HG03558 (cell line): ENCODE measurements at regions not wholly inside any gene's neighbourhood (a gene's known extent, or its start where the extent isn't known, plus 50 kb on each side); places are given as distances from the start of the nearest gene placed in this dataset.

ENCODE experiments used
- ATAC-seq: cut with Tn5 transposase; IDR thresholded peaks from one replicate; pipeline ENCODE4 v1.9.1; 2021; ENCODE audit warnings: moderate number of reproducible peaks; ENCODE audit not compliant: unreplicated experiment; ENCODE audit errors: extremely low read depth

DNA sequence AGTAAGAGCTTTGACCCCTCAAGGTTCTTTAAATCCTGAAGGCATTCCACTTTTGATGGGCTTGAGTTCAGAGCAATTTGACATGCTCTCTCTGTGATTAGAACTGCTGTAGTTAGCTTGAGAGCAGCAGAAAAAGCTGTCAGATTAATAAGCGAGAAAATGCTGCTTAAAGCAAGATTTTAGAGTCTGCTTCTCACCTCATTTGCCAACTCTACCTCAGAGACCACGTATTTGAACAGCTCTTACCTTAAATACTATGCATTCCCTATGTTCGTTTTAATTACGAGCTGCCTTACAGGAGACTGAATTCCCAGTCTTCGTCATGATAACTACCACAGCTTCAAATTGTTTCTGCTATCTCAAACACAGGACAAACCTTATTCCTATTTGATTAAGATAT is 253.4 kb downstream of the SLITRK6 start:
- no peak for ATAC-seq

DNA sequence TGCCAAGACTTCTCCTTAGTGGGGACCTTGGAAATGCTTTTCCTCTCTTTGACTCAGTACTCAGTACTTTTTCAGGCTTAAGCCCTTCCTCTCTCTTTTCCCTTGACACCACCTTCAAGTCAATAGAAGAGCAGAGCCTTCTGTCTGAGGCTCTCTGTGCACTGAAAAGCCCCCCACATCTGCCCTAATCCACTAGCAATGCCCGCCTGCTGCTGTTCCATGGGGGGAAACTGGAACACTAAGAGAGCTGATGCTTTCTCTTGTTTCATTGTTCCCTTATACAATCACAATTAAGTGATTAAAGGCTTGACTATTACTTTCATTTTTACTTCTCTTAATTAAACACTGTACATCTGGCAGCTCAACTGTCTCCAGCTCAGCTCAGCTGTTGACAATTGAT is 254.5 kb downstream of the SLITRK6 start:
- ATAC-seq = no peak

DNA sequence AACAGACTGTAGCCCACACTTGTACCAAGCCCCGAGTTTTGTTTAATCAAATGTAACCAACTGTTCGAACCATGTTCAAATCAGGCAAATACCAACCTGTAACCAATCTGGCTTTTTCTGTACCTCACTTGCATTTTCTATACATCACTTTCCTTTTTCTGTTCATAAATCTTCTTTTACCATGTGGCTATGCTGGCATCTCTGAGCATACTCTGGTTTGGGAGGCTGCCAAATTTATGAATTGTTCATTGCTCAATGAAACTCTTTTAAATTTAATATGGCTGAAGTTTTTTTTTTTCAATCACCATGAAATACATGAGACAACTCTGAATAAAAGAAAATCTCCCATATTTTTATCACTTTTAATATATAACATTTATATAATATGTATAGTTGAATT is 256.1 kb downstream of the SLITRK6 start:
- ATAC-seq = no peak

DNA sequence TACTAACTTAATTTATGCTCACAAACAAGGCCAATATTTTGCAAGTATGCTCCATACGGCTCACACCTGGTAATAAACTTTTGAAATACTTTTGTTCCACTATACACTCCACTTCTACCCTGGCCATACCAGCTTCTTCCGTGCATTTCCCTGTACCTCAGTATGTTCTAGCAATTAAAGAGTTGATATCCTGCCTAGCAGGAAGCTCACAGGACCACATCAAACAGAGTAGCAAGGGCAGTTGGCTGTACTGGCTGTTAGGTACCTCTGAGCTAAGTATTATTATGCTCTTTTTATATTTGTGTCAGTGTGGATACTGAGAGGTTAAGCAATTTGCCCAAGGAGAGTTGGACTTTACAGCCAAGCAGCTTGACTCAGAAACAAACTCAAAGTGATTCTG is 257.7 kb downstream of the SLITRK6 start:
- ATAC-seq = no peak

DNA sequence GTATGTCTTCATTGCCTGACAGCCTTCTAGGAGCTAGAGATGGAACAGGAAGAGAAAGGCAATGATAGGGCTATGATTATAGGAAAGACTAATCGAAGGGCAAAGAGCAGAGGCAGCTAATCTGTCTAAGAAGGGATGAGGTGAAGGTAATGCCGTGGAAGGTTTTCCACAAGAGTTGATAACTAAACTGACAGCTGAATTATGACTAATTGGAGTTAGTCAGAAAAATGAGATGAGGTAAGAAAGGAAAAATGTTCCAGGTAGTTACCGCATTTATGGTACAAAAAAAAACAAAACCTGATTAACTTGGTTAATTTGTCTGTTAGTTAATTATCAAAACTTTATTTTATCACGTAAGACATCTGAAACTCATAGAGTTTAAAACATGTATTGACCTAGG is 260.3 kb downstream of the SLITRK6 start:
- ATAC-seq = no peak

DNA sequence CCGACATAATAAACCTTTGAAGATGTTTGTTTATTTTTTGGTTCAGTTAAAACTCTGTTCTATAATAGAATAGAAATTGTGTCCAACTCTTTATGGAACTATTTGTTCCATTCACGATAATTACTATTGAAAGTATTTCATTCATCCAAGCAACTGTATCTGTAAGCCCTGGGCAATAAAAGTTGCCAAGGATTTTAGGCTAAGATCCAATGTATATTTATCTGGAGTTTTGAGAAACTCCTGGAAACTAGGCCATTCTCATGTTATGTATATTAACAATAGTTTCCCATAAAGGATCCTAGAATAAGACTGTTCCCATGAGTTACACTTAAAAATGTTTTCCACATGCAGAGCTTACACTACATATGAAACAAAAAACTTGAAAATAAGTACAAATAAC is 261.6 kb downstream of the SLITRK6 start:
- no peak for ATAC-seq

DNA sequence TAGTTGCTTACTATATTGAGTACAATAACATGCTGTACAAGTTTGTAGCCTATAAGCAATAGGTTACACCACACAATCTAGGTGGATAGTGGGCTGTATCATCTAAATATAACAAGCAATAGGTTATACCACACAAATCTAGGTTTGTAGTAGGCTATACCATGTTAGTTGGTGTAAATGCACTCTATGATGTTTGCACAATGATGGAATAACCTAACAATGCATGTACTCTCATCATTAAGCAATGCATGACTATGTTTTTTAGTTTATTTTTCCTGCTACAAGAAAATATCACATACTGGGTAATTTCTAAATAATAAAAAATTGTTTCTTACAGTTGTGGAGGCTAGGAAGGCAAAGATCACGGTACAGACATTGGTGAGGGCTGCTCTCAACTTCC is 262.5 kb downstream of the SLITRK6 start:
- ATAC-seq = no peak

DNA sequence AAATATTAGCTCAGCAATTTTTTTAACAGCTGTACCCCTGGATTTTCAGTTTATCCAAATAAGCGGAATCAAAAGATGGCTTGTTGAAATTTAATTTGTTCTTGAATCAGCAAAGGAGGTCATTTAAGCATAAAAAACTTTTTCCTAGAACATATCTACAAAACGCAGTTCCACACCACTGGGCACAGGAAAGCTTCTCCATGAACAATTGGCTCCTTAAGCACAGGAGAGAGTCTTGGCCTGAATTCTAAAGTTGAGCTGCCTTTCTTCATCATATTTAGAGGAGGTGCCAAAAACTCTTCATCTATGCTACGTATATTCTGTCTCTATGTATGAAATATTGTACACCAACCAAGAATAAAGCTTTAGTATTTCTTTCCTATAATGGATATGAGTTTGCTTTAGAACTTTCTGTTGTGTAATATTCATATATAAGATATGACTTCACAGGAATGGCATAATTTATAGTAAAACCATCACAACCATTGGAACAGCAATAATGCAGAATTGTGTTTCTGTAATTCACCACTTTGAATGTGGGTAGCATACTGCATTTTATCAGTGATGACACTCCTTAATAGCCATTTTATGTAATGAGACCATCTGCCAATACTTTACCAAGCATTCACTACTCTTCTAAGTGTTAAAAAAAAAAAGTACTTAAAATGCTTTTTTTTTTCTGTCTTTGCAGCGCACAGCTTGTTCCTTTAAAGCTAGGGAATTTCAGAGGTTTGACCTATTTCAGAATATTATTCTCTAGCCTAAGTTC is 263.7 kb downstream of the SLITRK6 start:
- no peak for ATAC-seq

DNA sequence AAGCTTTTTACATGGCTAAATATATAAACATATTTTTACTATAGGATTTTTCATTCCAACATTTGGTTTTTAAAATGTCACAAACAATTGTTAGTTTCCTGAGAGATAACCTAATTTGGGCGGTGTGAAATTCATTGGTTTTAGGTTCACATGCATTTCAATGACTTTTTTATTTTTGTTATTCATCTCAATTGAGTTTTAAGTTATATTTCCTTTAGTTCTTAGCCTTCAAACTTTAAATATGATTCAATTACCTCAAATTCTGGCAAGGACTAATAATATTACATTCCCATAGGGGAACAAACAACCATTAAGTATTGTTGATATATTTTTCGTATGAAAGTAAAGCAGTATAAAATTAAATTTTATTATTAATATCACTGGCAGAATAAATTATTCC is 265.3 kb downstream of the SLITRK6 start:
- no peak for ATAC-seq

DNA sequence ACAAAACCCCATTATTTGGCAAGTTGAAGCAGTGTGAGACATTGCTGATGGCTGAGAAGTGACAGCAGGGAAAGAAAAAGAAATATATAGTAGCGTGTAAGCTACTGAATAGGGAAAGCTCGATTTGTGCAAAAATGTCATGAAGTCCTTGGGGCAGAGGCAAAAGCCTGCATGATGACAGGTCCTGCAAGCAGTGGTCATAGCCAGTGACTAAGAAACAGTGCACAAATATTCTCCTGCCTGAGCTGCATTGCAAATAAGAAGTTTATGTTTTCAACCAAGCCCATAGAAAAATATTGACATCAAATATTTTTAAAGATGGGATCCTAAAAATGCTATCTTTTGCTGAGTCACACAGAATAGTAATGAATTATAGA is 270.0 kb downstream of the SLITRK6 start:
- no peak for ATAC-seq

DNA sequence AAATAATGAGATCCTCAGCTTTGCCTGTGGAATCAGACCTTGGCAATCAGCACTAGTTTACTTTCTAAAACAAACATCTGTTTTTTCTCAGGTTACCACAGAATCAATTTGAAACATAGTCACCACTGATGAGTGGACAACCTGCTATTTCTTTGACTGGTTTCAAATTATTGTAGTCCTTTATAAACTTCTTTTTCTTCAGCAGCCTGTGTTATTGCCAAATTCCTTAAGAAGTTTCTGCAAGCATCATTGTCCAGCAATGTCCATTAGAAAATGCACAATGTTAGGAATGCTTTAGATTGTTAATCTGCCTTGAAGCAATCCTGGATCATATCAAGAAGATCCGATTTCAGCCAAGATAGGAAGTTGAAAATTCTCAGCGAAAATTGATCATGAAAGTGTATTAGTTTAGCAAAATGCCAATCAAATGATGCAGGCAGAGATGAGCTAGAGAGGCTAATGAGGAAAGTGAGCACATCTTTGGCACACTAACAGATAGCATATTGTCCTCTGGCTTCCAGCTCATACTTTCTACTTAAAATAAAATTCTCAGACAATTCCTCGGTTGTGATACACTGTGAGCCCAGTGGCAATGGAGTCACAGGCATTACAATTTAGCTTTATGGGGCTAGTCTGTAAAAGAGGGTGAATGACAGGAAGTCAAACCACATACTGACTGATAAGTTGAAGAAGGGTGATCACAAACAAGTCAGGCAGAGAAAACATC is 270.6 kb downstream of the SLITRK6 start:
- ATAC-seq = no peak

DNA sequence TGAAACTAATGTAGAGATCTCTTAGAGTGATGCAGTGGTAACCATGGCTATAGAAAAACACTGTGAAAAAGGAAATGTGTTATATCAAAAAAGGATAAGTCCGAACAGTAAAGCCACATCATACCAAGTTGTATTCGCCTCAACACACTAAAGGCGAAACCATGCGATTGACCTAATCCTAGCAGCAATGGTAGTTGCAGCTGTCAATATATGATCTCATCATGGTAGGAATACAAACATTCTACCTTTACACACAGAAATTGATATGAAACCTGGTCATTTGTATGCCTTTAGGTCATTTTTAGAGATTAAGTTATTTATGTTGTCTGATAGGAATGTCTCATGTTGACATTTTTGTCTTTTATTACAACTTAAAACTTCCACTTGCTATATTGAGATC is 271.9 kb downstream of the SLITRK6 start:
- no peak for ATAC-seq

DNA sequence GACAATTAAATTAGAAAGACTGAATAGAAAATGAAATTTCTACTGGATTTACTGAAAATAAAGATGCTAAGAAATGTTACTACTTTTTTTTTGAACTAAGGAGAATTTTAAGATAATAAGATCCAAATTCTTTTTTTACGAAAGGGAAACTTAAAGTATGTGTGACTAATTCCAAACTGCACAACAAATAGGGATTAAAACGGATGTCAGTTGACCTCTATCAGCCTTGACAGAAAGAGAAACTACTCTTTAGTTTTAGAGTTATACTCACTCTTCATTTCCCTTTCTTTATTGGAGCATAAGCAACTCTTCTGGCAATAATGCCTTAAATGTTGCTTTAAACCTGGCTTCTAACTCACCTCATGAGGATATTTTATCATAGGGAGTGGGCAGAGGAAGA is 273.8 kb downstream of the SLITRK6 start:
- no peak for ATAC-seq

DNA sequence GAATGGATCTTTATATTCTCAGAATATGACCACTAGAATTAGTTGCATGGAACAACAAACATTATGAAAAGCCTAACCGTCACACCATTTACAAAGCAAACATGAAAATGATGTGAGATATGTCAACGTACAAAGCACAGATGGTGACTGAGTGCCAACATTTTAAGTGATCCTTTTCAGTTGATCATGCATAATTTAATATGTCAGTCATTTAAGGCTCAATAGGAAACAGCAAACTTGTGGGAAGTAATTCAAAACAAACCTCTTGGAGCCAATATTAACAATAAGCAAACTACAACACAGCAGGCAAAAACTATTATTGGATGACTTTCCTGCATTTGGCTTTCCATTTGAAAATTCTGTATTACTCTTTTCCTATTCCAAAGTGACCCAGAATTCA is 277.6 kb downstream of the SLITRK6 start:
- no peak for ATAC-seq

DNA sequence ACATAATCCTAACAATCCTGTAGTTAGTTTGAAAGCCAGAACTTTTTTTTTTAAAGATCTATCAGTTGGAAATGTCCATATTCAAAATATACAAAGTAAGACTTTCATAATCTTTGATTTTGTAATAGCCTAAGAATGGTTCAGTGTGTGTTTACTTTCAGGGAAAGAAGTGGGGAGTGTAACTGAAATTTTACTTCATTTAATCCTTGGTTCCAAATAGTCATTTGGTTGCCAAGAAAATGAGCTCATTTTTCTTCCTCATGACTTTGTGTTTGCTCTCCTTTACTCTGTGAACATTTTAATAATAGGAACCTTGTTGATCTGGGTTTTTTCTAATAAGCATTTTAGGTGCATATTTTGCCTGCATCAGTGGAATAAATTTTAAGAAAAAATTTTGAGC is 278.8 kb downstream of the SLITRK6 start:
- ATAC-seq = no peak

DNA sequence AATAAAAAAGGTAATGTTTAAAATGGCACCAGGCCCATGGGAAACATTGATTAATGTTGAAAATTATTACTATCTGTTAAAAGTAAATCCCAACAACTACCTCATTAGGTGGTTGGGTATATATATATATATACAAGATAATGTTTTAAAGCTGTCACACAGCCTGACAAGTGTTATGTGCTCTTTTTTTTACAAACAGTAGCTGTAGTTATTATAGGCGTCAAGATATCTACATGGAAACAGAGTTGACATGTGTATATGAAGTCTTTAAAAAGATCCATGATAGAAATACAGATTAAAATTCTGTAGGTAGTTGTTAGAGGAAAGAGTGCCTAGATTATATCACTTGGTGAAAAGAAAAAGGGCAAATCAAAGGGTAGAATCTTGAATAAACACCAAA is 279.9 kb downstream of the SLITRK6 start:
- ATAC-seq = no peak

DNA sequence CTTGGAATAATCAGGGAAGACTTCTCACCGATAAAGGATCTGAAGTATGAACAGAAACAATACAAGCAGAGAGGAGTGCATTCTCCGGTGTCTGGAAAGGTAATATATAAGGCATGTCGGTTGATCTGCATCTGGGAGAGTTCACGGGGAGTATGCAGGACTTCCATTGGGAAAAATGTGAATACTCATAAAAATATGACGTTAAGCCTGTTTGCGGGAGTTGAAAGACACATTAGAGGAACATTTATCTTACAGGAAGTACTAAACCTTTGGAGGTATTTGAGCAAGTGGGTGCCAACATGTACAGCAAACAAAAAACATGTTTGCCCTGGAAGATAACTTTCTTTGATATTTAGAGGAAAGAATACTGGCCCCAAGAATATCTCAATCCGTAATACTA is 286.8 kb downstream of the SLITRK6 start:
- no peak for ATAC-seq

DNA sequence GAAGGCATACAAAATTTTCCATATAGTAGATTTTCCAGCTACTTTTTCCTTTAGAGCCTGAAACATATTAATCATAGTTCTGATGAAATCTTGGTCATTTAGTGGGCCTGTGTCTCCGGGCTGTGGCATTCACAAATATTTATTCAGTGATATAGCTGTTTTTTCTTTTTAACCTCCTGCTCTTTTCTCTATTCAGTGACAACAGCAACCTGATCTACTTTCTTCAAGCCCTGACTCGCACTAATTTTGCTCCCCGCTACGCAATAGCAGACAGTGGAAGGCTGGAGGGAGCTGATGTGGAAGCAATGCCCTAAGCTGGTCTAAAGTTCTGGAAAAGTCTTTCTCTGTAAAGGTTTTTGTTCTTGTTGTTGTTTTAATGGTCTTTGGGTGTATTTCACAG is 289.7 kb downstream of the SLITRK6 start:
- no peak for ATAC-seq

DNA sequence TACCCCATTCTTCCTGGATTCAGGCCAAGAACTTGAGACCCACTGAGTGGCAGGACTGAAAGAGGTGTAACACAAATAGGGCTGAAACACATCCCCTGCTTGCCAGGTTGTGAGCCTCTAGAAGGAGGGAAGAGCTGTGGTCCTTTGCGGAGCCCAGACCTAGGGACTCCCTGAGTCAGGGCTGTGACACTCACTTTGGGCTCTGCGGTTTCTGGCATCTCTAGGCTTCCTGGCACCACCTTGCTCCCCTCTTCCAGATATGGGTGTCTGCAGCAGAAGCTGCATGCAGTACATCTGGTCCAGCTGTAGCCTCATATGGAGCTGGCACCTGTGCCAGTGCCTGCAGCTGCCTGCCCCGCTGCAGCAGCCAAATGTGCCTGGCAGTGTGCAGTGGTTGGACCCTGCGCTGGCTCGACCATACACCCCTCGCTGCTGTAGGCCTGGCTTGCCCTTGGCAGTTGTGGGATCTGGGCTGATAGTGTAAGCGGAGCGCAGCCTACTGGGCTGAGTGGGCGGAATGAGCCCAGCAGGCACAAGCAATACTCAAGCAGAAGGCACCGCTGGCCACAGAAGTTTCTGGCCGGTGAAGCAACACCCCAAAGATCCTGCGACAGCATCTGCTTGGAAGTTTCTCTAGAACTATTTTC is 290.4 kb downstream of the SLITRK6 start:
- no peak for ATAC-seq

DNA sequence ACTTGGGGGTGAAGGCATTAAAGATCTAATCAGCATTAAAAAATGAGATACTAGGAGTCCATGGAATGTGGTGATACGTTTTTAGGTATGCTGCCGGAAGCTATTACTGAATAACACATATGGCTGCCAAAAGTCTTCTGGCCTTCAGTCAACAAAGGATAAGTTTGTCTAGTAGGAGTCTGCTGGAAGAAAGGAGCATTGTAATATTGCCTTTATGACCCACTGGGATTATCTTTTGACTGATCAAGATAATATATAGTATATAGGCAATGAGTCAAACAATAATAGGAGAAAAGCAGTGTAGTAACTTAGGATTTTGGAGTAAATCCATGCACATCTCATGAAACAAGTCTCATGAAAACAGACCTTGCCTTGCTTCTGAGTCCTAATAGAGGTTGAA is 295.4 kb downstream of the SLITRK6 start:
- no peak for ATAC-seq

DNA sequence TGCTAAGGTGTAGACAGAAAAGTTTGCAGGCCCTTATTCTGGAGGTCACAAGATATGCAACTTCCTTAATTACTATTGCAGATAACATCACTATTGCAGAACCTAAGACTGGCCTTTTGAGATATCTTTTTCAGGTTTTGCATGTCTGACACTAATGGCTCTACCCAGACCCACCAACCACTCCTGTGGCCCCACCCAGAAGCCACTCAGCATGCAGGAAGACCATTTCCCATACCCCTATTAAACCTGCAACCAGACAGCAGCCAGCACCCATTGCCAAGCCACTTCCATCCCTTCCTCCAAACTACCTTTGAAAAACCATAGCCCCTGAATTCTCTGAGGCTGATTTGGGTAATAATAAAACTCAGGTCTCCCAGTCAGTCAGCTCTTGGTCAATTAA is 297.6 kb downstream of the SLITRK6 start:
- ATAC-seq = no peak
